Peyer's patch (tissue), 4 donors: ENCODE measurements at regions not wholly inside any gene's neighbourhood (a gene's known extent, or its start where the extent isn't known, plus 50 kb on each side); places are given as distances from the start of the nearest gene placed in this dataset.

ENCODE experiments used
- POLR2A ChIP-seq, 2 donors: fragments of 450-650 bp; IDR thresholded peaks; one replicate each; pipeline ENCODE4 v1.5.1; 2017; ENCODE audit warnings: antibody characterized with exemption in 2 of 2, mild to moderate bottlenecking in 2 of 2, moderate library complexity in 2 of 2
- TF ChIP-seq, protein P1 (sequence below), 6 experiments: fragments of 450-650 bp in 4 of 6; fragments of 200-600 bp in 2 of 6; sonication (generic) in 1 of 6; IDR thresholded peaks; one replicate each; pipeline ENCODE4 v1.5.1; 2017 to 2019; ENCODE audit warnings: antibody characterized with exemption in 6 of 6, mild to moderate bottlenecking in 3 of 6, moderate library complexity in 1 of 6

DNA sequence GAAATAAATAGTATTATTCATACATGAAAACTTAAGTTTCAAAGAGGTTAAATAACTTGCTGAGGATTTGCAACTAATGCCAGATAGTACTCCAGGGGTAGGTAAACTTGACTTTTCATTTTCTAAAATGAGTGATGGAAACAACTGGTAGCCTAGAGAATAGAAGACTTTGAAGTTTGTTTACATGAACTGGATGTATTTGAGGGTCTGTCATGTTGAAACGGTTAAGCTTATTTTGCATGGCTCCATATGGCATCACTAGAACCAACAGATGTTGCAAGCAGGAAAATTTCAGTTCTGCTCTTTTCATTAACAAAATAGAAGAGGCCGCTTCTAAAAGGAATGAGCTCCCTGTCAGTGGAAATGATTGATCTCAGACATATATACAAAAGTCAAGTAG lies 105.1 kb upstream of the SGCD start:
- TF ChIP-seq, protein P1, sequence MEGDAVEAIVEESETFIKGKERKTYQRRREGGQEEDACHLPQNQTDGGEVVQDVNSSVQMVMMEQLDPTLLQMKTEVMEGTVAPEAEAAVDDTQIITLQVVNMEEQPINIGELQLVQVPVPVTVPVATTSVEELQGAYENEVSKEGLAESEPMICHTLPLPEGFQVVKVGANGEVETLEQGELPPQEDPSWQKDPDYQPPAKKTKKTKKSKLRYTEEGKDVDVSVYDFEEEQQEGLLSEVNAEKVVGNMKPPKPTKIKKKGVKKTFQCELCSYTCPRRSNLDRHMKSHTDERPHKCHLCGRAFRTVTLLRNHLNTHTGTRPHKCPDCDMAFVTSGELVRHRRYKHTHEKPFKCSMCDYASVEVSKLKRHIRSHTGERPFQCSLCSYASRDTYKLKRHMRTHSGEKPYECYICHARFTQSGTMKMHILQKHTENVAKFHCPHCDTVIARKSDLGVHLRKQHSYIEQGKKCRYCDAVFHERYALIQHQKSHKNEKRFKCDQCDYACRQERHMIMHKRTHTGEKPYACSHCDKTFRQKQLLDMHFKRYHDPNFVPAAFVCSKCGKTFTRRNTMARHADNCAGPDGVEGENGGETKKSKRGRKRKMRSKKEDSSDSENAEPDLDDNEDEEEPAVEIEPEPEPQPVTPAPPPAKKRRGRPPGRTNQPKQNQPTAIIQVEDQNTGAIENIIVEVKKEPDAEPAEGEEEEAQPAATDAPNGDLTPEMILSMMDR (IDR thresholded peaks at IDR 0.05) = no peak
- TF ChIP-seq POLR2A (IDR thresholded peaks at IDR 0.05) = no peak
